Keratinocyte (primary cell): ENCODE measurements at regions not wholly inside any gene's neighbourhood (a gene's known extent, or its start where the extent isn't known, plus 50 kb on each side); places are given as distances from the start of the nearest gene placed in this dataset.

Source experiments
- EZH2 ChIP-seq: IDR thresholded peaks from one replicate; pipeline ENCODE4 v1.6.1; 2012; ENCODE audit warnings: inconsistent platforms, mild to moderate bottlenecking, low read length, moderate library complexity
- TF ChIP-seq, protein P1 (sequence below), 3 experiments: IDR thresholded peaks in 1 of 3; conservative IDR thresholded peaks in 1 of 3; optimal IDR thresholded peaks in 1 of 3; 2 replicates in 2 of 3; 3 replicates in 1 of 3; pipeline versions ENCODE3 to v1.5.1; 2011; ENCODE audit warnings: low read length in 3 of 3, mild to moderate bottlenecking in 3 of 3, moderate library complexity in 2 of 3, control low read depth in 1 of 3, inconsistent platforms in 1 of 3; ENCODE audit not compliant: insufficient read depth in 2 of 3; ENCODE audit errors: extremely low read depth in 1 of 3

DNA sequence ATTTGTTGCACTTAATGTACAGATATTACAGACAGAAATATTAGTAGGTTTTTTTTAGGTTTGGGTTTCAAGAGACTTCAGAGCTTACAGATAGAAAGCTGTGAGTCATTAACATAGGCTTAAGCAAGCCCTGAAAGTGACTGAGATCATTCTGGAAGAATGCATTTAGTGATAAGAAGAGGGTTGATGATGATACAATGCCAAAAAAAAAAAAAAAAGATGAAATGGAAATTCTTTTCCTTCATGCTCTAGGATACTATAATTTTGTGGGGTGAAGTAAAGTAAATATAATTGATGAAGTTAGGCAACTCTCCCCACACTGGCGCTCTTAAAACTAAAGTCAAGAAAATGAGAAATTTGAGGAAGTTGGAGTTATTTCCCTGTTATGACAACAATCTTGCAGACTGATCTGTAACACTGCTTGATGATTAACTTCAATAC, 169.4 kb upstream of the ZNF385D start:
- TF ChIP-seq, protein P1, sequence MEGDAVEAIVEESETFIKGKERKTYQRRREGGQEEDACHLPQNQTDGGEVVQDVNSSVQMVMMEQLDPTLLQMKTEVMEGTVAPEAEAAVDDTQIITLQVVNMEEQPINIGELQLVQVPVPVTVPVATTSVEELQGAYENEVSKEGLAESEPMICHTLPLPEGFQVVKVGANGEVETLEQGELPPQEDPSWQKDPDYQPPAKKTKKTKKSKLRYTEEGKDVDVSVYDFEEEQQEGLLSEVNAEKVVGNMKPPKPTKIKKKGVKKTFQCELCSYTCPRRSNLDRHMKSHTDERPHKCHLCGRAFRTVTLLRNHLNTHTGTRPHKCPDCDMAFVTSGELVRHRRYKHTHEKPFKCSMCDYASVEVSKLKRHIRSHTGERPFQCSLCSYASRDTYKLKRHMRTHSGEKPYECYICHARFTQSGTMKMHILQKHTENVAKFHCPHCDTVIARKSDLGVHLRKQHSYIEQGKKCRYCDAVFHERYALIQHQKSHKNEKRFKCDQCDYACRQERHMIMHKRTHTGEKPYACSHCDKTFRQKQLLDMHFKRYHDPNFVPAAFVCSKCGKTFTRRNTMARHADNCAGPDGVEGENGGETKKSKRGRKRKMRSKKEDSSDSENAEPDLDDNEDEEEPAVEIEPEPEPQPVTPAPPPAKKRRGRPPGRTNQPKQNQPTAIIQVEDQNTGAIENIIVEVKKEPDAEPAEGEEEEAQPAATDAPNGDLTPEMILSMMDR (optimal IDR thresholded peaks at IDR 0.05 in 1 of 3, IDR thresholded peaks at IDR 0.05 in 1 of 3, conservative IDR thresholded peaks at IDR 0.05 in 1 of 3; ENCODE audit: extremely low read depth in 1 of 3, insufficient read depth in 2 of 3, low read length in 3 of 3) = no peak
- no peak for TF ChIP-seq EZH2
